Naive thymus-derived CD4-positive, alpha-beta T cell (primary cell): ENCODE measurements at regions not wholly inside any gene's neighbourhood (a gene's known extent, or its start where the extent isn't known, plus 50 kb on each side); places are given as distances from the start of the nearest gene placed in this dataset.

Source experiments
- ATAC-seq: fragments of 150-1000 bp; cut with Tn5 transposase; 2 replicates; pipeline ENCODE4 v1.10.0; 2021; ENCODE audit warnings: mild to moderate bottlenecking, moderate library complexity
- CTCF ChIA-PET: fragments of 350-600 bp; sonication (Branson Sonifier 250); formaldehyde crosslinking; loops from one replicate; lab custom pipeline; 2021; ENCODE audit warnings: antibody characterized with exemption; lab: Charles Lee
- POLR2A ChIA-PET: fragments of 350-600 bp; sonication (Branson Sonifier 250); formaldehyde crosslinking; loops from one replicate; lab custom pipeline; 2021; ENCODE audit warnings: antibody characterized with exemption, inconsistent platforms; lab: Charles Lee
- DNase-seq, 9 donors: peaks; one replicate each; pipeline versions ENCODE4 v3.0.0 to v3.0.0-alpha.2; 2020 to 2022; ENCODE audit warnings: mixed read lengths in 1 of 9
- H3K27ac ChIP-seq: one replicate; pipeline ENCODE4 v1.7.0; 2013; ENCODE audit warnings: mild to moderate bottlenecking, low read depth, low read length, moderate library complexity
- H3K27me3 ChIP-seq, 2 donors: one replicate each; pipeline ENCODE4 v1.7.0; 2013; ENCODE audit warnings: low read length in 2 of 2, mild to moderate bottlenecking in 2 of 2, moderate library complexity in 2 of 2; ENCODE audit not compliant: control insufficient read depth in 2 of 2, insufficient read depth in 2 of 2
- H3K36me3 ChIP-seq, 3 experiments: 1 replicate in 2 of 3; 2 replicates in 1 of 3; pipeline ENCODE4 v1.7.0; 2013; ENCODE audit warnings: low read length in 3 of 3, mild to moderate bottlenecking in 3 of 3, moderate library complexity in 1 of 3; ENCODE audit not compliant: insufficient read depth in 3 of 3, control insufficient read depth in 2 of 3
- H3K4me1 ChIP-seq, 2 donors: one replicate each; pipeline ENCODE4 v1.7.0; 2013; ENCODE audit warnings: low read length in 2 of 2, mild to moderate bottlenecking in 2 of 2, moderate library complexity in 1 of 2; ENCODE audit not compliant: control insufficient read depth in 2 of 2, insufficient read depth in 2 of 2
- H3K4me3 ChIP-seq: 2 replicates; pipeline ENCODE4 v1.7.0; 2013; ENCODE audit warnings: mild to moderate bottlenecking, low read length
- H3K9me3 ChIP-seq, 3 experiments: 1 replicate in 2 of 3; 2 replicates in 1 of 3; pipeline ENCODE4 v1.7.0; 2013; ENCODE audit warnings: low read length in 3 of 3; ENCODE audit not compliant: control insufficient read depth in 2 of 3
- H3K27ac Mint-ChIP-seq, 9 donors: one replicate each; pipeline ENCODE4 v1.8.0; 2020 to 2022; ENCODE audit warnings: mixed read lengths in 9 of 9, mild to moderate bottlenecking in 8 of 9, moderate library complexity in 5 of 9, inconsistent platforms in 2 of 9
- H3K27me3 Mint-ChIP-seq, 5 donors: one replicate each; pipeline ENCODE4 v1.8.0; 2021 to 2022; ENCODE audit warnings: mixed read lengths in 5 of 5, mild to moderate bottlenecking in 1 of 5
- H3K36me3 Mint-ChIP-seq, 5 donors: one replicate each; pipeline ENCODE4 v1.8.0; 2020 to 2022; ENCODE audit warnings: mixed read lengths in 5 of 5, mild to moderate bottlenecking in 3 of 5, inconsistent platforms in 1 of 5
- H3K4me1 Mint-ChIP-seq, 7 donors: one replicate each; pipeline ENCODE4 v1.8.0; 2020 to 2022; ENCODE audit warnings: mixed read lengths in 7 of 7, mild to moderate bottlenecking in 3 of 7, inconsistent platforms in 1 of 7
- H3K4me3 Mint-ChIP-seq, 10 donors: one replicate each; pipeline ENCODE4 v1.8.0; 2020 to 2022; ENCODE audit warnings: mild to moderate bottlenecking in 10 of 10, mixed read lengths in 10 of 10, moderate library complexity in 6 of 10, inconsistent platforms in 2 of 10
- H3K9me3 Mint-ChIP-seq, 11 donors: one replicate each; pipeline ENCODE4 v1.8.0; 2020 to 2022; ENCODE audit warnings: mixed read lengths in 11 of 11, mild to moderate bottlenecking in 4 of 11, inconsistent platforms in 1 of 11, moderate library complexity in 1 of 11
- intact Hi-C, 2 donors: fragments of 100-400 bp; cut with micrococcal nuclease; formaldehyde crosslinking; loops; one replicate each; pipeline ENCODE4 v1.15.1; 2023

GRCh38 chr18:22606563-22607283 lies 189.0 kb upstream of the CTAGE1 start:
- Mint-ChIP-seq H3K9me3 (peaks cover 0 to 4% (median 0%) of the 10 kb centered on the region in 11 donors), H3K4me1 (no peaks in the 10 kb centered on the region), H3K27me3 (peaks cover 0 to 17% (median 4%) of the 10 kb centered on the region in 5 donors), H3K27ac (no peak overlapping the region), H3K36me3 (no peaks in the 10 kb centered on the region), H3K4me3 (no peak overlapping the region)
- H3K4me1 ChIP-seq, result no peaks in the 10 kb centered on the region
- POLR2A ChIA-PET, result no interaction called here
- DNase-seq (no peak), ATAC-seq (no peak)
- H3K9me3 ChIP-seq, result no peaks in the 10 kb centered on the region
- no peak overlapping the region for H3K4me3 ChIP-seq
- intact Hi-C loops, result no loop called here
- H3K27me3 ChIP-seq, result no peaks in the 10 kb centered on the region
- CTCF ChIA-PET, result no interaction called here
- H3K36me3 ChIP-seq, result no peaks in the 10 kb centered on the region
- H3K27ac ChIP-seq, result no peak overlapping the region

- Histone ChIP-seq H3K27me3 (no peaks in the 10 kb centered on the region), H3K4me1 (no peaks in the 10 kb centered on the region), H3K27ac (no peak overlapping the region), H3K36me3 (no peaks in the 10 kb centered on the region), H3K4me3 (no peak overlapping the region), H3K9me3 (no peaks in the 10 kb centered on the region)
- intact Hi-C loops, result no loop called here
- Mint-ChIP-seq H3K4me1 (no peaks in the 10 kb centered on the region), H3K4me3 (no peak overlapping the region), H3K9me3 (peaks cover 0 to 4% (median 0%) of the 10 kb centered on the region in 11 donors), H3K27me3 (peaks cover 0 to 16% (median 4%) of the 10 kb centered on the region in 5 donors), H3K36me3 (no peaks in the 10 kb centered on the region), H3K27ac (no peak overlapping the region)
- ATAC-seq, result no peak
- ChIA-PET CTCF (no interaction called here), POLR2A (no interaction called here)
- no peak for DNase-seq
Measured at GRCh38 chr18:22607284-22607635, 189.5 kb upstream of the CTAGE1 start.

- Mint-ChIP-seq H3K4me3 (no peak overlapping the region), H3K4me1 (no peaks in the 10 kb centered on the region), H3K27me3 (peaks cover 0 to 20% (median 4%) of the 10 kb centered on the region in 5 donors), H3K36me3 (no peaks in the 10 kb centered on the region), H3K27ac (no peak overlapping the region), H3K9me3 (no peaks in the 10 kb centered on the region)
- intact Hi-C loops, result no loop called here
- POLR2A ChIA-PET, result no interaction called here
- Histone ChIP-seq H3K36me3 (no peaks in the 10 kb centered on the region), H3K4me1 (no peaks in the 10 kb centered on the region), H3K27ac (no peak overlapping the region), H3K27me3 (no peaks in the 10 kb centered on the region), H3K9me3 (no peaks in the 10 kb centered on the region), H3K4me3 (no peak overlapping the region)
- ATAC-seq, result no peak
- CTCF ChIA-PET, result no interaction called here
- no peak for DNase-seq
Measured at GRCh38 chr18:22608847-22609246, 191.1 kb upstream of the CTAGE1 start.

- ChIA-PET CTCF (no interaction called here), POLR2A (no interaction called here)
- Mint-ChIP-seq H3K9me3 (no peaks in the 10 kb centered on the region), H3K4me3 (no peak overlapping the region), H3K27me3 (peaks cover 0 to 20% (median 4%) of the 10 kb centered on the region in 5 donors), H3K36me3 (no peaks in the 10 kb centered on the region), H3K4me1 (no peaks in the 10 kb centered on the region), H3K27ac (no peak overlapping the region)
- no peaks in the 10 kb centered on the region for H3K27me3 ChIP-seq
- no peak overlapping the region for H3K4me3 ChIP-seq
- ATAC-seq (no peak), DNase-seq (no peak)
- no peaks in the 10 kb centered on the region for H3K36me3 ChIP-seq
- intact Hi-C loops, result no loop called here
- H3K27ac ChIP-seq, result no peak overlapping the region
- no peaks in the 10 kb centered on the region for H3K9me3 ChIP-seq
- no peaks in the 10 kb centered on the region for H3K4me1 ChIP-seq
Measured at GRCh38 chr18:22609642-22610041, 191.9 kb upstream of the CTAGE1 start.

- Histone ChIP-seq H3K9me3 (no peaks in the 10 kb centered on the region), H3K4me3 (no peak overlapping the region), H3K4me1 (no peaks in the 10 kb centered on the region), H3K27me3 (no peaks in the 10 kb centered on the region), H3K27ac (no peak overlapping the region), H3K36me3 (no peaks in the 10 kb centered on the region)
- POLR2A ChIA-PET, result no interaction called here
- peaks cover 0 to 18% (median 3%) of the 10 kb centered on the region in 5 donors for H3K27me3 Mint-ChIP-seq
- H3K4me3 Mint-ChIP-seq, result no peak overlapping the region
- peaks cover 0 to 9% (median 0%) of the 10 kb centered on the region in 5 donors for H3K36me3 Mint-ChIP-seq
- no peak for DNase-seq
- H3K4me1 Mint-ChIP-seq, result no peaks in the 10 kb centered on the region
- CTCF ChIA-PET, result no interaction called here
- H3K27ac Mint-ChIP-seq, result no peak overlapping the region
- ATAC-seq, result no peak
- intact Hi-C loops, result no loop called here
- peaks cover 0 to 11% (median 0%) of the 10 kb centered on the region in 11 donors for H3K9me3 Mint-ChIP-seq
Measured at GRCh38 chr18:22613058-22613690, 195.5 kb upstream of the CTAGE1 start.

- no peaks in the 10 kb centered on the region for H3K27me3 ChIP-seq
- no peak for ATAC-seq
- H3K4me1 Mint-ChIP-seq, result no peaks in the 10 kb centered on the region
- CTCF ChIA-PET, result no interaction called here
- no peak overlapping the region for H3K27ac Mint-ChIP-seq
- POLR2A ChIA-PET, result no interaction called here
- no peaks in the 10 kb centered on the region for H3K36me3 ChIP-seq
- H3K4me1 ChIP-seq, result no peaks in the 10 kb centered on the region
- no peak overlapping the region for H3K4me3 Mint-ChIP-seq
- DNase-seq, result no peak
- no peak overlapping the region for H3K27ac ChIP-seq
- intact Hi-C loops, result no loop called here
- peaks cover 0 to 9% (median 0%) of the 10 kb centered on the region in 5 donors for H3K36me3 Mint-ChIP-seq
- H3K9me3 Mint-ChIP-seq, result peaks cover 0 to 11% (median 0%) of the 10 kb centered on the region in 11 donors
- H3K27me3 Mint-ChIP-seq, result peaks cover 0 to 17% (median 3%) of the 10 kb centered on the region in 5 donors
- H3K4me3 ChIP-seq, result no peak overlapping the region
- no peaks in the 10 kb centered on the region for H3K9me3 ChIP-seq
Measured at GRCh38 chr18:22613788-22614187, 196.1 kb upstream of the CTAGE1 start.

GRCh38 chr18:22623513-22623912 lies 205.8 kb upstream of the CTAGE1 start:
- no peaks in the 10 kb centered on the region for H3K27me3 ChIP-seq
- intact Hi-C loops, result no loop called here
- H3K4me1 Mint-ChIP-seq, result no peaks in the 10 kb centered on the region
- H3K9me3 ChIP-seq, result no peaks in the 10 kb centered on the region
- CTCF ChIA-PET, result no interaction called here
- DNase-seq (no peak), ATAC-seq (no peak)
- H3K4me3 Mint-ChIP-seq, result no peak overlapping the region
- H3K27ac Mint-ChIP-seq, result no peak overlapping the region
- no peak overlapping the region for H3K27ac ChIP-seq
- no peak overlapping the region for H3K4me3 ChIP-seq
- H3K36me3 Mint-ChIP-seq, result peaks cover 0 to 5% (median 0%) of the 10 kb centered on the region in 5 donors
- peaks cover 0 to 19% (median 12%) of the 10 kb centered on the region in 5 donors for H3K27me3 Mint-ChIP-seq
- POLR2A ChIA-PET, result no interaction called here
- H3K9me3 Mint-ChIP-seq, result peaks cover 3 to 27% (median 6%) of the 10 kb centered on the region in 11 donors
- no peaks in the 10 kb centered on the region for H3K4me1 ChIP-seq
- no peaks in the 10 kb centered on the region for H3K36me3 ChIP-seq
